ENCODE measurements at regions not wholly inside any gene's neighbourhood (a gene's known extent, or its start where the extent isn't known, plus 50 kb on each side); places are given as distances from the start of the nearest gene placed in this dataset.
"Not testable (repeated sequence)": the region's sequence is repeated elsewhere in the genome, so short reads cannot be mapped to it uniquely, and the experiment has no call there.

GRCh38 chr1:120995025-120995424 lies 105.5 kb downstream of the PPIAL4A start:
- peak; percentile 47 for ATAC-seq
- DNase-seq; intact Hi-C loops (cut with micrococcal nuclease): not testable (repeated sequence)

- ATAC-seq; intact Hi-C loops (cut with micrococcal nuclease): not testable (repeated sequence)
Measured at GRCh38 chr1:121001090-121001726, 111.6 kb downstream of the PPIAL4A start.

GRCh38 chr1:121003230-121003629 lies 113.7 kb downstream of the PPIAL4A start:
- intact Hi-C loops (cut with micrococcal nuclease); DNase-seq; ATAC-seq: not testable (repeated sequence)

More at GRCh38 chr1:121001090-121001726, 111.6 kb downstream of the PPIAL4A start:
- DNase-seq = not testable (repeated sequence)

GRCh38 chr1:121006826-121007225 lies 117.3 kb downstream of the PPIAL4A start:
- intact Hi-C loops (cut with micrococcal nuclease); ATAC-seq; DNase-seq: not testable (repeated sequence)

- ATAC-seq; DNase-seq; intact Hi-C loops (cut with micrococcal nuclease): not testable (repeated sequence)
Measured at GRCh38 chr1:121007755-121008154, 118.2 kb downstream of the PPIAL4A start.

GRCh38 chr1:121008512-121009215 lies 119.1 kb downstream of the PPIAL4A start:
- DNase-seq; ATAC-seq; intact Hi-C loops (cut with micrococcal nuclease): not testable (repeated sequence)

- ATAC-seq; intact Hi-C loops (cut with micrococcal nuclease): not testable (repeated sequence)
- DNase-seq = peak; percentile 30
Measured at GRCh38 chr1:121009216-121010057, 119.9 kb downstream of the PPIAL4A start.

- ATAC-seq; DNase-seq; intact Hi-C loops (cut with micrococcal nuclease): not testable (repeated sequence)
Measured at GRCh38 chr1:121010141-121010540, 120.6 kb downstream of the PPIAL4A start.

- ATAC-seq; intact Hi-C loops (cut with micrococcal nuclease); DNase-seq: not testable (repeated sequence)
Measured at GRCh38 chr1:121013181-121013580, 123.6 kb downstream of the PPIAL4A start.

- peak; percentile 24 for ATAC-seq
- peak; percentile 23 for DNase-seq
- intact Hi-C loops (cut with micrococcal nuclease) = not testable (repeated sequence)
Measured at GRCh38 chr1:121016182-121017028, 126.8 kb downstream of the PPIAL4A start.

GRCh38 chr1:121019715-121020349 lies 130.3 kb downstream of the PPIAL4A start:
- DNase-seq; intact Hi-C loops (cut with micrococcal nuclease): not testable (repeated sequence)
- peak; percentile 95 for ATAC-seq

- intact Hi-C loops (cut with micrococcal nuclease) = not testable (repeated sequence)
- ATAC-seq (peak; percentile 91), DNase-seq (peak; percentile 21)
Measured at GRCh38 chr1:121020350-121021236, 131.0 kb downstream of the PPIAL4A start.

- DNase-seq; ATAC-seq; intact Hi-C loops (cut with micrococcal nuclease): not testable (repeated sequence)
Measured at GRCh38 chr1:121021716-121022115, 132.1 kb downstream of the PPIAL4A start.

GRCh38 chr1:121032878-121033494 lies 143.4 kb downstream of the PPIAL4A start:
- intact Hi-C loops (cut with micrococcal nuclease); ATAC-seq; DNase-seq: not testable (repeated sequence)

- DNase-seq; intact Hi-C loops (cut with micrococcal nuclease); ATAC-seq: not testable (repeated sequence)
Measured at GRCh38 chr1:121036792-121037191, 147.2 kb downstream of the PPIAL4A start.

- ATAC-seq; intact Hi-C loops (cut with micrococcal nuclease); DNase-seq: not testable (repeated sequence)
Measured at GRCh38 chr1:121040974-121041373, 143.2 kb downstream of the FAM72B start.
